ENCODE measurements at regions not wholly inside any gene's neighbourhood (a gene's known extent, or its start where the extent isn't known, plus 50 kb on each side); places are given as distances from the start of the nearest gene placed in this dataset.

DNA sequence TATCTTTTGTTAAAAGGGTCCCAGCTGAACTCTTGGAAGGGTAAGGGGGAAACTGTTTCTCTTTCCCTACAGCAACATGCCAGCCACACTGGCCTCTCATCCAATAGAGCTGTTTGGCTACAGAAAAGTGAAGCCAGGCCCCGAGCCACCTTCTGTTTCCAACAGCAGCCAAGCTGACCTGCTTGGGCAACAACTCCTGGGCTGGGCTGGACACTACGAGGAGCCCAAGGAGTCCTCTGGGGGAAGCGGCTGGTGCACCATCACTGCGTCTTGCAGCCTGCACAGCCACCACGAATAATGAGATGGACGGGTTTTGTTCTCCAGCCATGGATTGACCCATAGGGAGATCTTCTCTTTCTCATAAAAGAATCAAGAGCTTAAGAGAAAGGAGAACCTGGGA lies 624.9 kb downstream of the NPHP4 start:
- DNase-seq = no peak

DNA sequence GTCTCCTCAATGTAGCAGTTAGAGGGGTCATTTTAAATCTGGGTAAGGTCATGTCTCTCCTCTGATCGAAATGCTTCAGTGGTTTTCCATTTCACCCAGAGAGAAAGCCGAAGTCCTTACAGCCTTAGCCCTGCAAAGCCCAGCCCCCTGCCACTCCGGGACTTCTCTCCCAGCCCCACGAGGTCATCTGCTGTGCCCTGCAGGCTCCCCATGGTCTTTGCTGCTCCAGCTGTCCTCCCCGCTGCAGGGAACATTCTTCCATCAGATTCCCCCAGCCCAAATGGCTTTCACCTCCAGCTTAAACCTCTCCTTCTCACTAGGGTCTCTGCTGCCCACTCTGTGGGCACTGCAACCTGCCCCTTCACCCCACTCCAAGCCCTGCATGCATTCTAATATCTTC lies 626.5 kb downstream of the NPHP4 start:
- no peak for DNase-seq

DNA sequence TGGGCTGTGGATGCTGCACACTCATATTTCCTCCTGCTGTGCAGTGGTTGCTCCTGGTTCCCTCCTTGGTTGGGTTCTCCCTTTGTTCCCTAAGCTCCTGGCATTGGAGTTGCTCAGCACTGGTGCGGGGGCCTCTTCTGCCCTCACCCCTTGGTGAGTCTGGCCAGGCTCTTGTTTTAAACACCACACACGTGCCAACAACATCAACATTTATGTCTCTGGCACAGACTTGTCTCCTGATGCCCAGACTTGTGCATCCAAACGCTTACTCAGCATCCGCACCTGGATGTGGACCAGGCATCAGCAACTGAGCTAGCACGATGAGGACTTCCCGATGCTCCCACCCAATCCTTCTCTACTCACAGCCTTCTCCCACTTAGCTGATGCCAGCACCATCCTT lies 627.6 kb downstream of the NPHP4 start:
- DNase-seq = no peak

DNA sequence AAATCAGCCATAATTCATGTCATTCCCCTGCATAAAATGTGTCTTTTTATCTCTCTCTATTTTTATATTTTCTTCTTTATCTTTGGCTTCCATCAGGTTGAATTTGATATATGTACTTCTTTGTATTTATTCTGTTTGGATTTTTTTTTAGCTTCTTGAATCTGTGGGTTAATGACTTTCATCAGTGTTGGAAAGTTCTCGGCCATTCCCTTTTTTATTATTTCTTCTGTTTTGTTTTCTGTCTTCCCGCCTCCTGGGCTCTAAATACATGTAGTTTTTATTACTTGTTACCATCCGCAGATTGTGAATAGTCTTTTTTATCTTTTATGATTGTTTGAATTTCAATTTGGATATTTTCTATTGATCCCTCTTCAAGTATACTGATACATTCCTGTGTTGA lies 637.5 kb downstream of the NPHP4 start:
- no peak for DNase-seq

DNA sequence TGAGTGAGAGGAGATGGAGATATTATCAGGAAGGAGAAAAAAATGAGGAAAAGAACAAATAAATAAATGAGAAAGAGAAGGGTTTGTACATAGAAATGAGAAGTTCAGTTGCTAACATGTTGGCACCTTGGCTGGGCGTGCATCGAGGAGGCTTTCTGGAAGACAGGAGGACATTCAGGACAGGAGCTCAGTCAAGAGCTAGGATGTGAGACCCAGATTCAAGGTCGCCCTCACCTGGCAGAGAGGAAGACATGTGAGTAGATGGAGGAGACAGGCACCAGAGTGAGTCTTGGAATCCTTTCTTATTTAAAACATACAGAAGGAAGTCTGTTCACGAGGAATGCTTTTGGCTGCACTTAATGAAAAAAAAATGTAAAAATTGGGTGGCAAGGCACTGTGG lies 640.9 kb downstream of the NPHP4 start:
- DNase-seq = no peak

DNA sequence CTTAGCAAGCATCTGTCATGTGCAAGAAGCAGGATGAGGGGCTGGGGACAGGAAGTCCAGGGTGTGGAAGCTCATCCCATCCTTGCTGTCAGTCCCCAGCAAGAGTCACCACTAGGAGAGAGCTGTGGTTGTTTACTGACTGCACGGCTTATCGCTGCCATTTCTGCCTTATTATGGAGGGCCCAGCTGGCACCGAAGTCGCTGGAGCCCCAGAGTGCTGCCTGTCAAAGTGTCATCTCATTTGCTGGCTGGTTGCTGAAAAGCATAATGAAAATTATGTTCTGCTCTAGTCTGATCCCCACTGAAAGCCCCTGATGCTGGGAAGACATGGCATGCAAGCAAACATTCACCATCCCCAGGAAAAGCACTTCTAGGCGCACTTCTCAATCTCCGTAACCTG lies 642.7 kb downstream of the NPHP4 start:
- no peak for DNase-seq

DNA sequence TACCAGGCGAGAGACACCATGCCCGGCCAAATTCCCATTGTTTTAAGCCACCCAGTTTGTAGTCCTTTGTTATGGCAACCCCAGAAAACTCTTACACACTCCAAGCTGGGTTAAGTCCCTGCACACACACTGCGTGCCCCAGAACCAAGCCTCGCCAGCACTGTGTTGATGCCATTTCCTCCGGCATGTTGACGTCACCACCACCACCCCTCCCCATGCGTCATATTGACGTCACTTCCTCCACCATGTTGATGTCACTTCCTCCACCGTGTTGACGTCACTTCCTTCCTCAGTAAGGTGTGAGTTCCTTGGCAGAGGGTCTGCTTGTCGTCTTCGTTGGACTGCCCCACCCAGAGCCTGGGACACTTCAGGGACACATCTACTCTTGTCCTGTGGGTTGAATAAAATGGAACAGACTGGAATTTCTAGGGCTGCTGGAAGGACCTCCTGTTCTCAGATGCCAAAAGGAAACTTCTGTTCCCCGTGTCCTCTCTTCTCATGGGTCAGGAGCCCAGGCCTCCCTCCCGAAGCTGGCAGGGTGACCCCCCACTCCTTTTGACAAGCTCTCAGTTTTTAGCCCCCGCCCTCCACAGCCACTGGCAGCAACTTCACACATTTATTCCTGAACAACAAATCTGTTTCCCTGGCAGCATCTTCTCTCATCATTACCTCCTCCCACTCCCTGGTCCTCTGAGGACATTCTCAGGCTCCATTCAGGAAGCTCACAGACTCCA lies 643.3 kb downstream of the NPHP4 start:
- no peak for DNase-seq

DNA sequence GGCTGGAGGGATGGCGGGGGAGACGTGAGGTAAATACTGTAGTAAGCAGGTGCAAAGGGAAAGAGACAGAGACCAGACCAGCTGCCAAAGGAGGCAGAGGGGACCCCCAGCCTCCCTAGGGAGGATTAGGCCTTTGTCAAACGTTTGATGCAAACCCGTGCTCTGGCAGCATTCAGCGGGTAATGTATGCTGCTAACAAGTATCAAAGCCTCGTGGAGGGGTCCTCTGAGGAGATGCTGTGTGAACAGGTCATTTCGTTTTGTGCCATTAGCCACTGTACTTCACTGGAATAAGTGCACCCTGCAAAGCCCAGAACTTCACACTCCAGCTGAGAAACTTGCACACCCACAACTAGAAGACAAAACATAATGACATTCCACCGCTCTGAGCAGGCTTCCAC lies 644.5 kb downstream of the NPHP4 start:
- no peak for DNase-seq

DNA sequence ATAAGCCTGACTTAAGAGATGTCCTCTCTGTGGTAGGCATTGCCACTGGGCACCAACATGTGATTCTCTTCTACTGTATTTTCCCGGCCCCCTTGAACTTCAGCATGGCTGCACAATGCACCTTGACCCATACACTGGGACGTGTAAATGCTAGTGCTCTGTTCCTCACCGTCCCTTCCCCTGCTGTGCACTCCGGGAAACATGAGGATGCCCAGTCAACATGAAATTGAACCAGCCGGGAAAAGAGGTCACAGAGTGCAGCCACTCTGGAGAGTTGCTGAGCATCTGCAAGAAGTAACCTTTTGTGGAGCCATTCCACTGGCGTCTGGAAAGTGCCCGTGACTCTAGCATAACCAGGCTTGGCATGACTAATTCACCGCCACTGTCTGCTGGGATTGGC lies 646.7 kb downstream of the NPHP4 start:
- no peak for DNase-seq

DNA sequence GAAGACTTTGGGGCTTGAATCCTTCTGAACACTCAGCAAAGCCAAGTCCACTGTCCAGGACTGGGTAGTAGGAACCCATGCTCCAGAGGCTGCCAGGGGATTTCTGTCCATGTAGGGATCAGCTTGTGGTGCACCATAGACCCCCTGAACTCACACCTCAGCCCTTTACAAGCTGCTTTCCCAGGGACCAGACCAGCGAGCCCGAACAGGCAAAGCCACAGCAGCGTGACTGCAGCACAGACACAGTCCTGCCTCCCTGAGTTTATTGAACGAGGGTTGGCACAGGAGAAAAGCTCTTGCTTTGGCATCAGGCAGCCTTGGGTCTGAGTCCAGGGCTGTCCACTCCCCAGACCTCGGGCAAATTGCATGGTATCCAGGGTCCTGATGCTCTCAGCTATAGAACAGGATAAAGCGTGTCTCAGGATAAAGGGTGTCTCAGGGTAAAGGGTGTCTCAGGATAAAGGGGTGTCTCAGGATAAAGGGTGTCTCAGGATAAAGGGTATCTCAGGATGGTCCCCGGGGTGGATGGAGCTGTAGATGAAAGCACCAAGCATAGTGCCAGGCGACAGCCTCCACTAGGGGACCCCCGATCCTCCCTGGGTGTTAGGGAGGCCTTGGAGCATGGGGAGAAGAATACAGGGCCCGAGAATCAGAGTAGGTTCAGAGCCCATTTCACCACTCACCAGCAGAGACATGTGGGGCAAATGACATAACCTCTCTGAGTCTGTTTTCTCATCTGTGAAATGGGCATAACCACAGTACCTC lies 648.8 kb downstream of the NPHP4 start:
- DNase-seq = no peak

DNA sequence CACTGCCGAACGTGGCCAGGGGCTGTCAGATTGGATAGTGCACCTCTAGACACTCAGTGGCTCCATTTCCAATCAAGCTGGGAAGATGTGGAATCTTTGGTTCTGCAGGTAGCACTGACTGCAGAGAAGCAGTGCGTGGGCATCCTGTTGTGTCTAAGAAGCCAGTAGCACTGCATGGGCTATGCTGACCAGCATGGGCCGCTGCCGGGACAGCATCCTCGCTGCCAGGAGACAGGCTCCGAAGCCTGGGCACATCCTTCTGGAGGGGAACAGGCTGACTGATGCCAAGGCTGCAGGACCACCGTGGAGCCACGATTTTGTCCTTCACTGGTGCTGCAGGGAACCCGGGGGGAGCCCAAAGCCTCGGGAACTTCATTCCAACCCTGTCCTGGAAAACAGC lies 649.4 kb downstream of the NPHP4 start:
- no peak for DNase-seq

DNA sequence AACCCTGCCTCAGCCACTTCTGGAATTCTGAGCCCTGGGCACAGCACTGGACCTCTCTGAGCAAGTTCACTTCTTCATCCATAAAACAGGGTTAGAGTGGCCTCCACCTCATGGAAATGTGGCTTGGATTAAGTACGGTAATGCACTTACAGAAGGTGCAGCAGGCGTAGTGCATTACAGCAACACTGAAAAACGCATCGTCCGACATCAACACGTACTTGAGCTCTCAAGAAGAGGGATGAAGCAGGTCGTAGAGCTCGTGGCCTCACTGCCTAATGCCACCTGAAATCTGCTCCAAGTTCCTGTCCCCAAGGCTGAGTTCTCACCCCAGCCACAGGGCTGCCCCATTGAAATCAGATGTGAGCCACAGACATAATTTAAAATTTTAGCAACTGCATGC lies 650.1 kb downstream of the NPHP4 start:
- DNase-seq = no peak

DNA sequence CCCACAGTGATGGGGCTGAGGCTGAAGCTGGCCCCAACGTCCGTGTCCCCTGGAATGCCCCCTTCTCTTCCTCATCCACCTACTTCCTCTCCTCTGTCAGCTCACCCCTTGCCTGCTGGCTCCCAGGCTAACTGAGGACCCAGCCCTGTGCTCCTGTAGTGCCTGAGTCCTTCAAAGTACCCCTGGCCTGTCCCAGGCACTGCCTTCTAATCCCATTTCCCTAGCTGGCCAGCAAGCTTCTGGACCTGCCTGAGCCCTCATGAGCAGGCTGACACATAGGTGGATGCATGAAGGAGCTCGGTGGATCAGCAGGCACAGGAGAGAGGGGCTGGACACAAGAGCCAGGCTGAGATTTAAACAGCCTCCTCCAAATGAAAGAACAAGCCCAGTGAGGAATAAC lies 650.8 kb downstream of the NPHP4 start:
- DNase-seq = no peak

DNA sequence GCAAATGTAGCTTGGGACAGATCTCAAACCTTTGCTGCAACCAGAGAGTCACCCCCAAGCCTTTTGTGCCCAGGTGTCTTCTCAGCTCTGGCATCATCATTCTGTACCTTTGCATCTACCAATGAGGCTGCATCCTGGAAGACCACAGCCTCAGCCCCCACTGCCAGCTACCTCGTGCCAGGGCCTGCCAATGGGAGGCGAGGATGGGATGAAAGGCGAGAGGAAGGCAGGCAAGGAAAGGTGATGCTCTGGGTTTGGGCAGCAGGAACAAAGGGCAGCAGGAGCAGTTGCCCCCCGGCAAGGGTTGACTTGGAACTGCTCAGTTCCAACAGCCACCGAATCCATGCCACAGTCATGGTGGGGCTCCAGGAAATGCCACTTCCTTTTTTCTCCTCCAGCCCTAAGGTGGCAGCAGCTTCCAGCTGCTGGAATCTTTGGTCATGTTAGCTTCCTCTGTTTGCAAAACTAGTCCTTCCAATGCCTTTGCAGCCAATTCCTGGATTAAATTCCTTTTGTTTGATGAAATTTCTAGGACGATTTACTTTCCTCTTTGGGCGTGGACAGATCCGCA lies 651.6 kb downstream of the NPHP4 start:
- no peak for DNase-seq

DNA sequence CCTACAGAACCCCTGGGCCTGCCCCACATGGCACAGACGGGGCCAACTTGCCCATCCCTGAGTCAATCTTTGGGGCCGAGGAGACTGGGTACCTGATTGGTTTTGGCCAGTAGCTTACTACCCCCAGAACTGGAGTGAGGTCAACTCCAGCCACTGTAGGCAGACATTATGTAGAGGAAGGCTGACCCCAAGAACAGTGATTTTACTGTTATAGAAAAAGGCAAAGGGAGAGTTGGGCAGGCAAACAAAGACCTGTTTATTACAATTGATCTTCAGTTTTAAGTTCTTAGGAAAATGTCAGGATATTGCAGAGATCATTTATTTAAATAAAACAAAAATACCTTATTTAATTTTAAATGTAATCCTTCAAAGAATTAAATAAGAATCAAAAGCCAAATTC lies 653.8 kb downstream of the NPHP4 start:
- no peak for DNase-seq

DNA sequence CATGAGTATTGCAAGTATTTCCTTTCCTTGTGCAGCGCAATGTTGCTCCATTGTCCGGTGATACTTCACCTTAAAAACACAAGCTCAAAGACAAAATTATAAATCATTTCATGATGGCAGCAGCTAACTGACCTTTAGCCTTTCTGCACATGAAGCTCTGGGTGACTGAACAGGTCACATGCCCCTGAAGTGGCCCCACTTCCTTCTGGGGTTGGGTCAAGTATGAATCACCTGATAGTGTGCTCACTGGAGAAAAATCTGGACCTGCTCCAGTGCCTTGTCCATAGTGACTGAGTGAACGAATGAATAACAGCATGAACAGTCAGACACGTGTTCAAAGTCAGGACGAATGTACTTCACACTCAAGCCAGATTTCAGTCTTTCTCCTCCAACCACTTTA lies 658.9 kb downstream of the NPHP4 start:
- no peak for DNase-seq

DNA sequence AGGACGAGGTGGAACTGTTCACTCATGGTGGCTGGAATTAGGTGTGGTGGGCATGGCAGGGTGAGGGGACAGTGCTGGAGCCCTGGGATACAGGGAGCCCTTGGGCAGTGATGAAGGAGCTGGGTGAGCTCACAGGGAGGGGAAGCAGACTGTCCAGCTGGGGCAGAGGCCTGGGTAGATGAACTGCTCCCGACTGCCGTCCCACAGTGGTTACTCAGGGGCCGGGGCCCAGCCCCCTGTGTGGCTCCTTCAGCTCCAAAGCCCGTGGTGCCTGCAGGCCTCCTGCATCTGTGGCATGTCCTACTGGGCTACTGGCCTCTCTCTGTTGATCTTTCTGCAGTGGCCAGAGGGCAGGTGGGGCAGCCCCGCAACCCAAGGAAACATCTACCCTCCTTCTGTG lies 661.1 kb downstream of the NPHP4 start:
- DNase-seq = no peak

DNA sequence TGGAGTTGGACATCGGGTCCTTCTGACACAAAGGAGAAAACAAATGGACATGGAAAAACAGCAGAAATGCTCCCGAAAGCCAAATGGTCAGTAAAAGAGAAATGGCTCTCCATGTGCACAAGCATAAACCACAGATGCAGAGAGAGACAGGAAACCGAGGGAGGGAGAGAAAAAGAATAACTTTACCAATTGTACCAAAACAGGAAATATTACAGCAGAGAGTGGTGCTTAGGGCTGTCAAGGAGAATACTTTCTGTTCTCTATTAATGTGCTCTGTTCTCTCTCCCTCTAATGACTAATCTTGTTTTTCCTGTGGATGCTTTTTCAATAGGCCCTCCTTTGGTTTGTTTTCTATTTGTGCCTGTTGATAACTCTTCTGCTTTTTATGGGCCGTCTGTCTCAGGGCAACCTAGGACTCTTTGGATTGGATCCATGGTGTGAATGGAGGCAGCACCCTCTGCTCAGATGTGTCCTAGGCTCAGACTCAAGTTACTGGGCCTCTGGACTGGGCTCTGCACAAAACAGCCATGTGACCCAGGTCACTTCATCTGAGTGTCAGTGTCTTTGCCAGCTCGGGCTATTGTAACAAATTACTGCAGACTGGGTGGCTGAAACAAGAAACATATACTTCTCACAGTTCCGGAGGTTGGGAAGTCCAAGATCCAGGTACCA lies 663.0 kb downstream of the NPHP4 start:
- no peak for DNase-seq

DNA sequence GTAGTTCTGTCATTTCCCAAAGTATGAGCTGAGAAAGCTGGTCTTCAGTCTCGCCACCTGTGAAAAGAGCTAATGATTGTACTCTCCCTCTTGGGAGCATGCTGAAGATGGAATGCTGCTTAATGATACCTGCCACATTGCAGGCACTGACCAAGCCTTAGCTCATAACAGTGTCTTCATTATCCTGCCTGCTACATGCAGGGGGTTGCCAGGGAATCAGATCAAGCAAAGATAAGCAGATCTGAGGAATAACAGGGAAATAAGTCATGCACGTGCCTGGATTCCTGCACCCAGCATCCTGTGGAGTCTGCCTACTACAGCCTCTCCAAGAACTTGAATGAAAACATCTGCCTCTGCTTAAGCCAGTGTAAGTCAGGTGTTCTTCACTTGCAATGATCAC lies 667.3 kb downstream of the NPHP4 start:
- DNase-seq = no peak

DNA sequence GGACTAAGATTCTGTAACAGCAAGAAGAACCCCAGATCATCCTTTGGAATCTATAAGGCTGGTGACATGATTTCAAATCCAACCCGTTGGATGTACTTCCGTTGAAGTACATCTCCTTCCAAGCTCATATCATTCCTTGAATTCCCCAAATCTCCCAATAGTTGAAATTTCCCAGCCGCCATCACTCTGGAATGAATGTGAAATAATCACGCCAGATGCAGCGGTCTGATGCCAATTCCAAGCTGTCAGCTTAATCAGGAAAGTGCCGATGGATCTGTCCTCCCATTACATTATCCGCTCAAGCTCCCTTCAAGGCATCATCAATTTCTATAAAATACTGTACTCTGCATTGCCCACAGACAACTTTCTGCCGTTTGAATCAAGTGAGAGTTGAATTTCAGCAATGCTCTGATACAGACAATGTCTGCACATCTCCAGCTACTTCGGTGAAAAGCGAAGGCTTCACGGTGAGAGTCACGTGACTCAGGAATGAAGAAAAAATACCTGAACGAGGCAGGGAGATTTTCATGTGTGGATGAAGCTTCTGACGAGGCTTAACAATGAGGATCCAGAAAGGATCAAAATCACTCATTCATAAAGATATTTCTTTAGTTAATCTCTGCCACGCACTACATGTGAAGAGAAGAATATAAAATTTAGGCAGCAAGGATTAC lies 663.9 kb downstream of the AJAP1 start:
- DNase-seq = no peak

DNA sequence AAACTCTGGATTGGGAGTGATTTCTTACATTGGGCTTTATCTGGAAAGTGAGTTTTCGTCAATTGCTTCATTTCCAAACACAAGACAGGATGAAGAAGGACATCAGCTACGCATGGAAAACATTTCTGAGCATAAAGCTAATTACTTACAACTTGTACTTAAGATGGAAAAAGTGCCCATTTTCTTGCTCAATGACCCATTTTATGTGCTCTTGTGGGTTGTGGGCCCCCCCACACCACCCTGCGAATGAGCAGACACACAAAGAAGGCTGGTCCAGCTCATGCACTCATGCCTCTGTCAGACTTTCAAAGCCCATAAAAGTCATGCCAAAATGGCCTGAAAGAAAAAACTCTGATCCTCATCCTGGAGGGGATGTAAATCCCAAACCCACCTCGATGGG lies 663.0 kb downstream of the AJAP1 start:
- no peak for DNase-seq

DNA sequence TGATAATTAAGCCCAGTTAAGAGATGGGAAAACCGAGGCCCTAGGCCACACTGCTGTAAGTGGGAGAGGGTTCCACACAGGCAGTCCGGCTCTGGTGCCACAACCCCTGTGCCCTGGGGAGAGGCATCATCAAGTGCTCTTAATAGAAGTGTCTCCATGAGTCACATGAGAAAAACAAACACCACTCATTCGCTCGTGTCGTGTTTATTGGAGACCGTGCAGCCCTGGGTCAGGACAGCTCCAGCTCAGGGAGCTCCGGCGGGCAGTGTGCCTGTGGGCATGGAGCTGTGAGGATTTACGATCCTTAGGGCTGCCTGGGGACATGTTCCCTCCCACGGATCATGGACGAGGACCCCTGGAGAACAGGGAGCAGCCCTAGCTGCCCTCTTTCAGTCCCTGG lies 658.5 kb downstream of the AJAP1 start:
- no peak for DNase-seq

DNA sequence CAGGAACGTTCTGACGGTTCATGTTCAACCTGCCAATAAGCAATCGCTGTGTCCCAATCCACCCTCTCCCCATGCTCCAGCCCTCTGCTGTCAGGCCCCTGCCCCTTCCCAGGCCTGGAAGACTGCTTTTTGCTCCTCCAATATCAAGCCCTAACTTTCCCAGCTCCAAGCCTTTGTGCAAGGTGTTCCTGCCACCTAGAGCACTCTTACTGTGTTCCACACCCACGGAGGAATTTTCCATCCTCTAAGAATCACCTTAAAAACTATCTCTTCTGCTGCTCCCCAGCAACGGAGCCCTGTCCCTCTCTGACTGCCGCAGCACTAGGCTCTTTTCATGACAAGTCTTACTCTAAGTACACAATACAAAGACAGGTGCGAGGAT lies 657.9 kb downstream of the AJAP1 start:
- DNase-seq = no peak

All from hematopoietic multipotent progenitor cell treated with erythropoietin and hydrocortisone succinate and interleukin-3 and kit ligand, for 4 days (in vitro differentiated cells).